Lower lobe of right lung (tissue), 2 donors: ENCODE measurements at regions not wholly inside any gene's neighbourhood (a gene's known extent, or its start where the extent isn't known, plus 50 kb on each side); places are given as distances from the start of the nearest gene placed in this dataset.
A peak's percentile ranks its signal among the peaks of the same experiment; 100 is the strongest.

Source experiments
- ATAC-seq, 2 donors: fragments of 200-7000 bp; cut with Tn5 transposase; one replicate each; pipeline ENCODE4 v1.9.1; 2020 to 2022; ENCODE audit warnings: mild to moderate bottlenecking in 2 of 2, moderate library complexity in 2 of 2
- DNase-seq: peaks from one replicate; pipeline ENCODE4 v3.0.0-alpha.2; 2020
- H3K27ac ChIP-seq: fragments of 200-600 bp; one replicate; pipeline ENCODE4 v1.8.0; 2022
- H3K27me3 ChIP-seq: fragments of 200-600 bp; one replicate; pipeline ENCODE4 v1.8.0; 2022; ENCODE audit warnings: low read depth
- H3K36me3 ChIP-seq: fragments of 200-600 bp; one replicate; pipeline ENCODE4 v1.8.0; 2022; ENCODE audit warnings: mild to moderate bottlenecking
- H3K4me1 ChIP-seq: fragments of 200-600 bp; one replicate; pipeline ENCODE4 v1.8.0; 2022
- H3K4me3 ChIP-seq: fragments of 200-600 bp; one replicate; pipeline ENCODE4 v1.8.0; 2022; ENCODE audit warnings: mild to moderate bottlenecking
- H3K9me3 ChIP-seq: fragments of 200-600 bp; one replicate; pipeline ENCODE4 v1.8.0; 2022
- intact Hi-C: fragments of 100-400 bp; cut with DNase I; formaldehyde crosslinking; loops from one replicate; pipeline ENCODE4 v1.11.0; 2022
- TF ChIP-seq, protein P1 (sequence below): fragments of 200-600 bp; IDR thresholded peaks from one replicate; pipeline ENCODE4 v1.8.0; 2022; ENCODE audit warnings: antibody characterized with exemption, mild to moderate bottlenecking
- donor health status: DM: no; HTN: yes; CAD: no; lungs with severe emphysema.

DNA sequence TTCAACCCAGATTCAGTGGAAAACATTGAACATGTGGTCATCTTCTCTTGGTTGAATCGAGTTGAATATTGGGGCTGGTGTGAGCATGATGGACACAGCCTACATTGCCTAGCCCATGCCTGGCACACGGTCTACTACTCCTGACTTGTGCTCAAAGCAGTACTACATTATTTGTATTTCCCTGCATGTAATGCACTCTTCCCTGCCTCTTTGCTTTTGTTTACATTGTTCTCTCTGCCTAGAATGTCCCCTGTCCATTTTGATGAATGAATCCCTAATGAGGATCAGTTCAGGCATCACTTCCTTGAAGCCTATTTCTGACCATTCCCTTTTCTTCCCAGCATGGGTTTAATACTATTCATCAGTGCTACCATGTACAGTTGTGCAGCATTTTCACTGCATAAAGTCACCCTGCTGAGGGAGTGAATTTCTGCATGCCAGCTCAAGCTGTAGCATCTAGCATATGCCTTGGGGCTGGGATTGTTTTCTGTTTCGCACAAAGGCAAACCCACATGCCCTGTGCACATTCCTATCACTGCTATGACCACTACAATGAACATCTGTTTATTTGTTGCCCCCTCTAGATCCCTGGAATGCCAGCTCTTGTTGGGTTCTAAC is 75.3 kb upstream of the CCN6 start:
- Histone ChIP-seq H3K36me3 (no peaks in the 10 kb centered on the region), H3K9me3 (no peaks in the 10 kb centered on the region), H3K4me1 (peaks cover 3% of the 10 kb centered on the region), H3K4me3 (no peak overlapping the region), H3K27me3 (no peaks in the 10 kb centered on the region), H3K27ac (no peak overlapping the region)
- ATAC-seq (no peak), DNase-seq (no peak)
- intact Hi-C loops, result no loop called here
- TF ChIP-seq, protein P1, sequence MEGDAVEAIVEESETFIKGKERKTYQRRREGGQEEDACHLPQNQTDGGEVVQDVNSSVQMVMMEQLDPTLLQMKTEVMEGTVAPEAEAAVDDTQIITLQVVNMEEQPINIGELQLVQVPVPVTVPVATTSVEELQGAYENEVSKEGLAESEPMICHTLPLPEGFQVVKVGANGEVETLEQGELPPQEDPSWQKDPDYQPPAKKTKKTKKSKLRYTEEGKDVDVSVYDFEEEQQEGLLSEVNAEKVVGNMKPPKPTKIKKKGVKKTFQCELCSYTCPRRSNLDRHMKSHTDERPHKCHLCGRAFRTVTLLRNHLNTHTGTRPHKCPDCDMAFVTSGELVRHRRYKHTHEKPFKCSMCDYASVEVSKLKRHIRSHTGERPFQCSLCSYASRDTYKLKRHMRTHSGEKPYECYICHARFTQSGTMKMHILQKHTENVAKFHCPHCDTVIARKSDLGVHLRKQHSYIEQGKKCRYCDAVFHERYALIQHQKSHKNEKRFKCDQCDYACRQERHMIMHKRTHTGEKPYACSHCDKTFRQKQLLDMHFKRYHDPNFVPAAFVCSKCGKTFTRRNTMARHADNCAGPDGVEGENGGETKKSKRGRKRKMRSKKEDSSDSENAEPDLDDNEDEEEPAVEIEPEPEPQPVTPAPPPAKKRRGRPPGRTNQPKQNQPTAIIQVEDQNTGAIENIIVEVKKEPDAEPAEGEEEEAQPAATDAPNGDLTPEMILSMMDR, result no peak

DNA sequence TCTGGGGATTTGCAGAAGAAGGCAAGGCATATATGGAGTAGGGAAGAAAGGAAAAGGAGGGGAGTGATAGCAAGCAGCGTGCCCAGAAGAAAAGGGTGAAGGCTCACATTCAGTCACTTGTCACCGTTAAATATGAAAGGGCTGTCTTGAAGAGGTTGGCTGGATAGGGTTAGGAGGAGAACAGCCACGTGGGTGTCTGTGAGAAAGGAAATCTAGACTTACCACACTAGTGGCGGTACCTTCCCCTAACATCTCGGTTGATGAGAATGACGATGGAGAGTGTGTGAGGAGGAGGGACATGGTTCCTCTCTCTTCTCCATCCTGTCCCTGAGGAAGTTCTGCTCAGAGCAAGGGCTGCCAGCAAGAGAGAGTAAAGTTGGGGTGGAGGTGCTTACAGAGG is 74.3 kb upstream of the CCN6 start:
- DNase-seq (no peak), ATAC-seq (no peak)
- Histone ChIP-seq H3K36me3 (no peaks in the 10 kb centered on the region), H3K9me3 (no peaks in the 10 kb centered on the region), H3K4me3 (no peak overlapping the region), H3K27ac (no peak overlapping the region), H3K4me1 (no peaks in the 10 kb centered on the region), H3K27me3 (no peaks in the 10 kb centered on the region)
- intact Hi-C loops, result no loop called here
- TF ChIP-seq, protein P1, result no peak

DNA sequence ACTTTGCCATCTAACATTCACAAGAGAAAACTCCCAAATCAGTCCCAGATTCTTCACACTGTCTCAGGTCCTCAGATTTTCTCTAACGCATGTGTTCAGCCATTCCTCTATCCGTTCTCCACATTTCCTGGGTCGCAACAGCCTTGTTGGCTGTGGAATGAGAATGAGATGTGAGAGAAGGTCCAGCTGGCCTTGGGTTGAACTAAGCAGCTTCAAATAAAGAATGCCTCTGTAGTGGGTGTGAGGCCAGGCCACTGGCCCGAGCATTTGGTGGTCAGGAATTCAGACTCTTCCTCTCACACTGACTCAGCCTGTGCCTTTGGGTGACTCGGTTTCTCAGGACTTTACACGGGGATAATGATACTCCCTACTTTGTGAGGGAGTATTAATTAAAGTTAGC is 73.8 kb upstream of the CCN6 start:
- DNase-seq, result no peak
- intact Hi-C loops, result no loop called here
- TF ChIP-seq, protein P1, result no peak
- peak; percentile 18 to 49 for ATAC-seq
- Histone ChIP-seq H3K36me3 (no peaks in the 10 kb centered on the region), H3K27ac (no peak overlapping the region), H3K4me1 (no peaks in the 10 kb centered on the region), H3K9me3 (no peaks in the 10 kb centered on the region), H3K27me3 (no peaks in the 10 kb centered on the region), H3K4me3 (no peak overlapping the region)

DNA sequence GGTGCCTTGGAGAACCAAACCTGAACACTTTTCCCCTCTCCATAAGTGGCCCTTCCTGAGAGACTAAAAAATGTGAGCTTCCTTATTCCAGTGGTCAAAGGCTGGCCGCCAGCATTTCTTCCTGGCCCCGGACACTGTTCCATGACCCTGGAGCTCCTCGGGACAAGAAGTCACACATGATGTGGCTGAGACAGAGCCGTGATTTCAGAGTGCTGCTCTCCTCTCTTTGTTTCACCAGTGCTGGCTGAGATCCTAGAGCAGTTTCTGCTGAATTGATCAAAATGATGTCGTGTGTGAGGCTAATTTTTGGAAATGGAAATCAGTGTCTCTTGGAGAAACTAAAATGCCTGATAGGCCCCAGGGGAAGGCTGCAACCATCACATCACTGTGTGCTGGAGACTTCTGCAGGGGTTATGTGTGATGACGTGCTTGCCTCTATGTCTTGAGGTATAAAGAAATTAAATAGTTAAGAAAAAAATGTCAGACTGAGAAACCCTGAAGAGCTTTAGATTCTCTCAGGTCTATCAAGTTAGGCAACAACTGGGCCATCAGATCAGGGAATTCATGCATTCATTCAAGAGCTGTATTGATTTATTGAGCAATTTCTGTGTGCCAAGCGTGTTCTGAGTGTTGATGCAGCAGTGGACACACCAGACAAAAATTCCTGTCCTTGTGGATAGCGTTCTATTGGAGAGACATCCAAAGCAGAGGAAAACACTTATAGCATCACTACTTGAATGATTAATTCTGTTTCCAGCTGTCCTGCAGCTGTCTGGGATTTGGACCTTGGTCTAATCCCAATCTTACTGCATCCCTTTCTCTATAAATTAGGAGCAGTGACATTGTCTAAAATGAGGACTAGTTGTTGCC is 72.7 kb upstream of the CCN6 start:
- no peak overlapping the region for H3K4me3 ChIP-seq
- no peaks in the 10 kb centered on the region for H3K27me3 ChIP-seq
- peak in 1 of 2 donors; percentile 4 for ATAC-seq
- DNase-seq, result no peak
- H3K27ac ChIP-seq, result no peak overlapping the region
- TF ChIP-seq, protein P1, result no peak
- no peaks in the 10 kb centered on the region for H3K9me3 ChIP-seq
- intact Hi-C loops, result no loop called here
- H3K4me1 ChIP-seq, result peaks cover 6% of the 10 kb centered on the region
- no peaks in the 10 kb centered on the region for H3K36me3 ChIP-seq

DNA sequence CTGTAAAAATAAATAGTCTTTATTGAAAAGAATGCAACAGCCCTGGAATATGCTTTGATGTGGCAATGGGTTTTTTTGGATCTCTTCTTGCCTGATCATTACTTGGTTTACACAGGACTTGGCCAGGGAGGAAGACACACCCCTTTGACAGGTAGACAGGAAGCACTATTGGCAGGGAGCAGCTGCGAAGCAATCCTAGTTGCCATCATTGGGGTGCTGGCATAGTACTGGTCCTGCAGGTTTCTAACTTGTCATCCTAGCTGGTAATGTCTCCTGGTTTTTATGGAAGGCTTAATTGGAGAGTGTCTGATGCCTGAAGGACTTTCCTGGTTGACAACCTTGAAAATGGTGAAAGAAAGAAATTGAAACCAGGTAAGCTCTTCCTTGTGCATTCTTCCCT is 71.2 kb upstream of the CCN6 start:
- ATAC-seq, result no peak
- intact Hi-C loops, result no loop called here
- TF ChIP-seq, protein P1, result no peak

More for the DNA sequence above, 71.2 kb upstream of the CCN6 start:
- Histone ChIP-seq H3K9me3 (no peaks in the 10 kb centered on the region), H3K27me3 (no peaks in the 10 kb centered on the region), H3K27ac (no peak overlapping the region), H3K4me1 (peaks cover 6% of the 10 kb centered on the region), H3K4me3 (no peak overlapping the region), H3K36me3 (no peaks in the 10 kb centered on the region)
- no peak for DNase-seq
